Uterus (tissue), 2 donors: ENCODE measurements at regions not wholly inside any gene's neighbourhood (a gene's known extent, or its start where the extent isn't known, plus 50 kb on each side); places are given as distances from the start of the nearest gene placed in this dataset.

Source experiments
- POLR2A ChIP-seq, 2 donors: fragments of 450-650 bp; IDR thresholded peaks; one replicate each; pipeline ENCODE4 v1.6.1; 2016; ENCODE audit warnings: antibody characterized with exemption in 2 of 2, mild to moderate bottlenecking in 1 of 2, moderate library complexity in 1 of 2
- TF ChIP-seq, protein P1 (sequence below), 4 experiments: fragments of 200-600 bp in 2 of 4; fragments of 450-650 bp in 2 of 4; sonication (generic) in 2 of 4; IDR thresholded peaks; one replicate each; pipeline ENCODE4 v1.5.1; 2016 to 2019; ENCODE audit warnings: antibody characterized with exemption in 4 of 4, mild to moderate bottlenecking in 2 of 4, moderate library complexity in 1 of 4

DNA sequence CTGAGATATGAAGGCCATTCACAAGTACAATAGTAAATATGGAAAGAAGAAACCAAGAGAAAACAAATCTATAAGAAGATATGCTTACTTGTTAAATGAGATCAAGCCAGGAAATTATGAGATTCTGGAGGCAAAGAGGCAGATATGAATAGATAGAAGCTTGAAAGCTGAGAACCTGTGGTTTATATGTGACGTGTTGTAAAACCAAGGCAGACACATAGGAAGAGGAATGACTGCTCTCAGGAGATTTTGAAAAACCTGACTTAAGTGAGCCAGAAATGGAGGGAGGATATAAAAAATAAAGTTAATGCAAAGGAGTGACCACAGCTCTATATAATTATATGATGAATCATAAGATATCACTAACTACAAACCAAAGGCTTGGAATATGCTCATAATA is 1160.5 kb upstream of the CNTN5 start:
- TF ChIP-seq, protein P1, sequence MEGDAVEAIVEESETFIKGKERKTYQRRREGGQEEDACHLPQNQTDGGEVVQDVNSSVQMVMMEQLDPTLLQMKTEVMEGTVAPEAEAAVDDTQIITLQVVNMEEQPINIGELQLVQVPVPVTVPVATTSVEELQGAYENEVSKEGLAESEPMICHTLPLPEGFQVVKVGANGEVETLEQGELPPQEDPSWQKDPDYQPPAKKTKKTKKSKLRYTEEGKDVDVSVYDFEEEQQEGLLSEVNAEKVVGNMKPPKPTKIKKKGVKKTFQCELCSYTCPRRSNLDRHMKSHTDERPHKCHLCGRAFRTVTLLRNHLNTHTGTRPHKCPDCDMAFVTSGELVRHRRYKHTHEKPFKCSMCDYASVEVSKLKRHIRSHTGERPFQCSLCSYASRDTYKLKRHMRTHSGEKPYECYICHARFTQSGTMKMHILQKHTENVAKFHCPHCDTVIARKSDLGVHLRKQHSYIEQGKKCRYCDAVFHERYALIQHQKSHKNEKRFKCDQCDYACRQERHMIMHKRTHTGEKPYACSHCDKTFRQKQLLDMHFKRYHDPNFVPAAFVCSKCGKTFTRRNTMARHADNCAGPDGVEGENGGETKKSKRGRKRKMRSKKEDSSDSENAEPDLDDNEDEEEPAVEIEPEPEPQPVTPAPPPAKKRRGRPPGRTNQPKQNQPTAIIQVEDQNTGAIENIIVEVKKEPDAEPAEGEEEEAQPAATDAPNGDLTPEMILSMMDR (IDR thresholded peaks at IDR 0.05), result no peak
- TF ChIP-seq POLR2A (IDR thresholded peaks at IDR 0.05), result no peak
